K562 (cell line): ENCODE measurements at regions not wholly inside any gene's neighbourhood (a gene's known extent, or its start where the extent isn't known, plus 50 kb on each side); places are given as distances from the start of the nearest gene placed in this dataset.

Experiments used
- ATAC-seq: fragments of 200-7000 bp; cut with Tn5 transposase; 3 replicates; pipeline ENCODE4 v1.9.1; 2020; ENCODE audit warnings: moderate library complexity
- BruUV-seq: library from RNA; stranded (reverse); fragments of 400-500 nt; replicated peaks from 2 replicates; lab custom pipeline; 2021; lab: Mats Ljungman, UMichigan
- CTCF ChIA-PET: fragments of 300-600 bp; formaldehyde crosslinking; extraction: SDS; loops from one replicate; lab custom pipeline; 2021; ENCODE audit warnings: low intra/inter-chr PET ratio; lab: Yijun Ruan, JAX
- POLR2A ChIA-PET: fragments of 300-600, 350-650 bp; sonication (Branson Sonifier 250); formaldehyde crosslinking; extraction: SDS; loops from one replicate; lab custom pipeline; 2021; ENCODE audit warnings: antibody characterized with exemption, inconsistent platforms; lab: Yijun Ruan, JAX
- DNase-seq, 4 experiments: peaks; one replicate each; pipeline versions ENCODE4 v3.0.0 to v3.0.0-alpha.2; 2011 to 2018; ENCODE audit warnings: low spot score in 3 of 4, mixed read lengths in 3 of 4; ENCODE audit errors: extremely low read depth in 1 of 4
- FAIRE-seq: peaks from 2 replicates; lab custom pipeline; 2011; peaks lifted over from hg19 to GRCh38; lab: Jason Lieb, UNC
- H2AFZ ChIP-seq: 2 replicates; pipeline ENCODE4 v1.6.0; 2011; ENCODE audit warnings: low read depth, low read length, control low read depth, inconsistent platforms
- H3K27ac ChIP-seq: fragments of 200-600 bp; 3 replicates; pipeline ENCODE4 v1.8.0; 2011; ENCODE audit warnings: low read depth, mild to moderate bottlenecking, control low read depth, inconsistent platforms, low read length, moderate library complexity, mixed read lengths; ENCODE audit errors: extremely low read depth
- H3K27me3 ChIP-seq, 2 experiments: fragments of 300-600 bp in 1 of 2; 2 replicates in 1 of 2; 3 replicates in 1 of 2; pipeline versions ENCODE4 v1.6.0 to v1.8.0; 2011; ENCODE audit warnings: inconsistent platforms in 2 of 2, low read length in 2 of 2, mild to moderate bottlenecking in 1 of 2, mixed read lengths in 1 of 2, moderate library complexity in 1 of 2; ENCODE audit not compliant: control insufficient read depth in 2 of 2, insufficient read depth in 2 of 2
- H3K36me3 ChIP-seq: fragments of 300-600 bp; 3 replicates; pipeline ENCODE4 v1.8.0; 2011; ENCODE audit warnings: mild to moderate bottlenecking, low read length, inconsistent platforms; ENCODE audit not compliant: control insufficient read depth, insufficient read depth
- H3K4me1 ChIP-seq, 2 experiments: fragments of 200-600 bp in 1 of 2; replicated peaks in 1 of 2; 2 replicates in 1 of 2; 3 replicates in 1 of 2; pipeline versions ENCODE4 v1.5.1 to v1.8.0; 2011; ENCODE audit warnings: inconsistent platforms in 2 of 2, low read length in 2 of 2, mild to moderate bottlenecking in 1 of 2, mixed read lengths in 1 of 2, moderate library complexity in 1 of 2; ENCODE audit not compliant: control insufficient read depth in 2 of 2, insufficient read depth in 2 of 2
- H3K4me2 ChIP-seq: 2 replicates; pipeline ENCODE4 v1.6.1; 2011; ENCODE audit warnings: low read length, control low read depth, inconsistent platforms, mixed read lengths; ENCODE audit not compliant: insufficient read depth
- H3K4me3 ChIP-seq: fragments of 200-600 bp; sonication (generic), shearing (Covaris generic); 2 replicates; pipeline ENCODE4 v1.5.1; 2016; ENCODE audit warnings: control low read depth, inconsistent platforms
- H3K79me2 ChIP-seq: fragments of 200-600 bp; 3 replicates; pipeline ENCODE4 v1.8.0; 2011; ENCODE audit warnings: low read length, inconsistent platforms; ENCODE audit not compliant: control insufficient read depth, insufficient read depth
- H3K9ac ChIP-seq, 2 experiments: 2 replicates each; pipeline versions ENCODE4 v1.6.0 to v1.6.1; 2011; ENCODE audit warnings: low read depth in 2 of 2, low read length in 2 of 2, control low read depth in 1 of 2, inconsistent platforms in 1 of 2, mild to moderate bottlenecking in 1 of 2, mixed read lengths in 1 of 2; ENCODE audit not compliant: insufficient read depth in 1 of 2
- H3K9me1 ChIP-seq: one replicate; pipeline ENCODE4 v1.6.0; 2011; ENCODE audit warnings: inconsistent platforms, mild to moderate bottlenecking, low read length, moderate library complexity; ENCODE audit not compliant: control insufficient read depth, insufficient read depth
- H3K9me3 ChIP-seq: replicated peaks from 2 replicates; pipeline ENCODE4 v1.5.1; 2011; ENCODE audit warnings: low read depth, low read length, inconsistent platforms; ENCODE audit not compliant: control insufficient read depth, insufficient read depth
- H4K20me1 ChIP-seq: replicated peaks from 2 replicates; pipeline ENCODE4 v1.6.1; 2011; ENCODE audit warnings: low read length, inconsistent platforms, mixed read lengths; ENCODE audit not compliant: control insufficient read depth, insufficient read depth
- BRF2 ChIP-seq: IDR thresholded peaks from 3 replicates; pipeline ENCODE4 v1.6.1; 2011; ENCODE audit warnings: borderline replicate concordance, mild to moderate bottlenecking; ENCODE audit not compliant: insufficient read length, insufficient read depth
- HDAC1 ChIP-seq, 2 experiments: fragments of 450-650 bp; IDR thresholded peaks; 2 replicates each; pipeline ENCODE4 v1.6.1; 2016 to 2017; ENCODE audit warnings: inconsistent platforms in 1 of 2, mild to moderate bottlenecking in 1 of 2, moderate library complexity in 1 of 2
- HLTF ChIP-seq: fragments of 450-650 bp; IDR thresholded peaks from 2 replicates; pipeline ENCODE4 v1.6.1; 2016
- HNRNPH1 ChIP-seq: fragments of 200-400 bp; formaldehyde crosslinking; optimal IDR thresholded peaks from 2 replicates; pipeline ENCODE3; 2017; ENCODE audit warnings: low read depth, mild to moderate bottlenecking, low read length, moderate library complexity
- L3MBTL2 ChIP-seq: fragments of 450-650 bp; IDR thresholded peaks from 2 replicates; pipeline ENCODE4 v1.6.1; 2016; ENCODE audit warnings: mild to moderate bottlenecking, moderate library complexity
- NCOA2 ChIP-seq, 2 experiments: fragments of 450-650 bp; IDR thresholded peaks; 2 replicates each; pipeline ENCODE4 v1.6.1; 2018; ENCODE audit warnings: mild to moderate bottlenecking in 2 of 2, moderate library complexity in 1 of 2; ENCODE audit not compliant: partially characterized antibody in 2 of 2
- NCOR1 ChIP-seq: fragments of 450-650 bp; IDR thresholded peaks from 2 replicates; pipeline ENCODE4 v1.6.1; 2016; ENCODE audit warnings: mild to moderate bottlenecking, moderate library complexity
- SP1 ChIP-seq: sonication (generic); formaldehyde crosslinking; IDR thresholded peaks from 2 replicates; pipeline ENCODE4 v1.8.1; 2022; ENCODE audit warnings: mild to moderate bottlenecking, missing genetic modification reagents
- TCFL5 ChIP-seq: fragments of 250-450 bp; sonication (Bioruptor Pico); conservative IDR thresholded peaks from 2 replicates; pipeline ENCODE4 v1.6.1; 2021; ENCODE audit warnings: mild to moderate bottlenecking, moderate library complexity, matching md5 sums
- YY1 ChIP-seq, 3 experiments: IDR thresholded peaks; 2 replicates each; pipeline ENCODE4 v1.6.1; 2011; ENCODE audit warnings: low read length in 2 of 3, mild to moderate bottlenecking in 2 of 3, moderate library complexity in 2 of 3, borderline replicate concordance in 1 of 3, control low read depth in 1 of 3, low read depth in 1 of 3; ENCODE audit not compliant: insufficient read depth in 3 of 3, insufficient replicate concordance in 2 of 3, control insufficient read depth in 1 of 3, insufficient read length in 1 of 3; ENCODE audit errors: extremely low read depth in 1 of 3
- ZC3H8 ChIP-seq: fragments of 450-650 bp; IDR thresholded peaks from 2 replicates; pipeline ENCODE4 v1.6.1; 2017
- ZNF140 ChIP-seq: fragments of 250-450 bp; sonication (Bioruptor Pico); IDR thresholded peaks from 2 replicates; pipeline ENCODE4 v1.8.0; 2021; ENCODE audit warnings: moderate library complexity, mild to moderate bottlenecking, inconsistent platforms
- WGBS: fragments of 100-300 bp; shearing (Covaris generic); methylation state at CpG from one replicate; pipeline ENCODE4 v1.1.6; 2016; ENCODE audit warnings: low coverage, mixed read lengths; ENCODE audit not compliant: insufficient coverage; ENCODE audit errors: missing lambda C conversion rate; 5-methylcytosine and 5-hydroxymethylcytosine counted together
- in situ Hi-C: fragments of 300-500 bp; cut with MboI; formaldehyde crosslinking; loops from 4 replicates; pipeline ENCODE4 v1.15.0; 2018; ENCODE audit warnings: inconsistent platforms, mixed read lengths
- intact Hi-C: fragments of 100-400 bp; cut with micrococcal nuclease; formaldehyde crosslinking; loops from 2 replicates; pipeline ENCODE4 v1.14.2; 2022
- TF ChIP-seq, protein P1 (sequence below): fragments of 250-450 bp; sonication (Bioruptor Pico); IDR thresholded peaks from 2 replicates; pipeline ENCODE4 v1.9.0; 2021; ENCODE audit warnings: mild to moderate bottlenecking, inconsistent platforms

- no peaks in the 10 kb centered on the region for H3K79me2 ChIP-seq
- DNase-seq (no peak), ATAC-seq (no peak), FAIRE-seq (no peak)
- intact Hi-C loops, result no loop called here
- H3K36me3 ChIP-seq, result no peaks in the 10 kb centered on the region
- POLR2A ChIA-PET, result no interaction called here
- in situ Hi-C loops, result no loop called here
- WGBS, result 0% methylated on average over 3 of the region's 3 CpGs
- no peak overlapping the region for H3K27ac ChIP-seq
- no peak overlapping the region for H2AFZ ChIP-seq
- H3K4me3 ChIP-seq, result no peak overlapping the region
- TF ChIP-seq BRF2, result no peak
- TF ChIP-seq HLTF, result no peak
- TF ChIP-seq SP1, result no peak
- no peak for TF ChIP-seq HNRNPH1
- no peak for TF ChIP-seq TCFL5 (CRISPR knock-in tag)
- TF ChIP-seq ZNF140 (CRISPR knock-in tag), result no peak
- no peak for TF ChIP-seq NCOA2 (IDR thresholded peaks at IDR 0.05; ENCODE audit: partially characterized antibody in 2 of 2)
- TF ChIP-seq YY1 (IDR thresholded peaks at IDR 0.05; ENCODE audit: borderline replicate concordance in 1 of 3, control insufficient read depth in 1 of 3, extremely low read depth in 1 of 3, insufficient read depth in 3 of 3, insufficient read length in 1 of 3, insufficient replicate concordance in 2 of 3, low read depth in 1 of 3, low read length in 2 of 3), result no peak
- TF ChIP-seq ZC3H8, result no peak
- TF ChIP-seq, protein P1, sequence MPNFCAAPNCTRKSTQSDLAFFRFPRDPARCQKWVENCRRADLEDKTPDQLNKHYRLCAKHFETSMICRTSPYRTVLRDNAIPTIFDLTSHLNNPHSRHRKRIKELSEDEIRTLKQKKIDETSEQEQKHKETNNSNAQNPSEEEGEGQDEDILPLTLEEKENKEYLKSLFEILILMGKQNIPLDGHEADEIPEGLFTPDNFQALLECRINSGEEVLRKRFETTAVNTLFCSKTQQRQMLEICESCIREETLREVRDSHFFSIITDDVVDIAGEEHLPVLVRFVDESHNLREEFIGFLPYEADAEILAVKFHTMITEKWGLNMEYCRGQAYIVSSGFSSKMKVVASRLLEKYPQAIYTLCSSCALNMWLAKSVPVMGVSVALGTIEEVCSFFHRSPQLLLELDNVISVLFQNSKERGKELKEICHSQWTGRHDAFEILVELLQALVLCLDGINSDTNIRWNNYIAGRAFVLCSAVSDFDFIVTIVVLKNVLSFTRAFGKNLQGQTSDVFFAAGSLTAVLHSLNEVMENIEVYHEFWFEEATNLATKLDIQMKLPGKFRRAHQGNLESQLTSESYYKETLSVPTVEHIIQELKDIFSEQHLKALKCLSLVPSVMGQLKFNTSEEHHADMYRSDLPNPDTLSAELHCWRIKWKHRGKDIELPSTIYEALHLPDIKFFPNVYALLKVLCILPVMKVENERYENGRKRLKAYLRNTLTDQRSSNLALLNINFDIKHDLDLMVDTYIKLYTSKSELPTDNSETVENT (CRISPR knock-in tag), result no peak
- no peak for TF ChIP-seq NCOR1
- TF ChIP-seq L3MBTL2, result no peak
- no peak for TF ChIP-seq HDAC1 (IDR thresholded peaks at IDR 0.05)
- no peaks in the 10 kb centered on the region for H4K20me1 ChIP-seq
- no peaks in the 10 kb centered on the region for H3K4me1 ChIP-seq
- H3K9me3 ChIP-seq, result no peaks in the 10 kb centered on the region
- BruUV-seq, result no TSS peak
- no peaks in the 10 kb centered on the region for H3K9me1 ChIP-seq
- H3K9ac ChIP-seq, result no peak overlapping the region
- no peaks in the 10 kb centered on the region for H3K27me3 ChIP-seq
- H3K4me2 ChIP-seq, result no peak overlapping the region
- CTCF ChIA-PET, result no interaction called here
These were observed 898.5 kb downstream of the DNAH5 start for GRCh38 chr5:13045897-13046551.
